H1 (cell line): ENCODE measurements at regions not wholly inside any gene's neighbourhood (a gene's known extent, or its start where the extent isn't known, plus 50 kb on each side); places are given as distances from the start of the nearest gene placed in this dataset.

Experiments
- BRCA1 ChIP-seq: IDR thresholded peaks from 2 replicates; pipeline ENCODE4 v1.6.1; 2012; ENCODE audit warnings: low read depth, low read length, improper control_type of control experiment
- CEBPB ChIP-seq: IDR thresholded peaks from 2 replicates; pipeline ENCODE4 v1.6.1; 2012; ENCODE audit warnings: low read depth, low read length
- CHD2 ChIP-seq: IDR thresholded peaks from 2 replicates; pipeline ENCODE4 v1.6.1; 2012; ENCODE audit warnings: low read length, improper control_type of control experiment
- CREB1 ChIP-seq: IDR thresholded peaks from 2 replicates; pipeline ENCODE4 v1.6.1; 2012; ENCODE audit warnings: inconsistent platforms
- CTCF ChIP-seq, 3 experiments: IDR thresholded peaks; 1 replicate in 2 of 3; 2 replicates in 1 of 3; pipeline versions ENCODE4 v1.5.1 to v1.6.1; 2011; ENCODE audit warnings: low read length in 3 of 3, mild to moderate bottlenecking in 3 of 3, inconsistent platforms in 2 of 3, low read depth in 1 of 3, moderate library complexity in 1 of 3; ENCODE audit not compliant: insufficient read depth in 1 of 3; ENCODE audit errors: control extremely low read depth in 1 of 3
- EP300 ChIP-seq, 2 experiments: IDR thresholded peaks; 1 replicate in 1 of 2; 2 replicates in 1 of 2; pipeline ENCODE4 v1.6.1; 2011 to 2012; ENCODE audit warnings: low read depth in 2 of 2, low read length in 2 of 2, mild to moderate bottlenecking in 2 of 2, borderline replicate concordance in 1 of 2, inconsistent platforms in 1 of 2, moderate library complexity in 1 of 2
- EZH2 ChIP-seq: fragments of 200-600 bp; sonication (generic); IDR thresholded peaks from 2 replicates; pipeline ENCODE4 v1.7.1; 2012; ENCODE audit warnings: low read depth, mild to moderate bottlenecking, moderate library complexity, low read length, inconsistent platforms; ENCODE audit not compliant: severe bottlenecking
- KDM4A ChIP-seq: IDR thresholded peaks from one replicate; pipeline ENCODE4 v1.7.1; 2012; ENCODE audit warnings: low read depth, mild to moderate bottlenecking, moderate library complexity, low read length, inconsistent platforms; ENCODE audit not compliant: severe bottlenecking
- NRF1 ChIP-seq: IDR thresholded peaks from 2 replicates; pipeline ENCODE4 v1.6.1; 2011; ENCODE audit warnings: mild to moderate bottlenecking, low read depth, low read length, improper control_type of control experiment
- POLR2AphosphoS5 ChIP-seq: IDR thresholded peaks from 2 replicates; pipeline ENCODE4 v1.6.1; 2011; ENCODE audit warnings: low read depth, low read length
- SAP30 ChIP-seq: fragments of 300-600 bp; sonication (generic); IDR thresholded peaks from 2 replicates; pipeline ENCODE4 v1.7.1; 2012; ENCODE audit warnings: low read length, moderate library complexity, mild to moderate bottlenecking, inconsistent platforms; ENCODE audit not compliant: insufficient read depth, insufficient replicate concordance
- SIN3A ChIP-seq, 2 experiments: IDR thresholded peaks in 1 of 2; conservative IDR thresholded peaks in 1 of 2; 2 replicates each; pipeline ENCODE4 v1.6.1; 2011 to 2012; ENCODE audit warnings: low read length in 2 of 2, improper control_type of control experiment in 1 of 2, low read depth in 1 of 2, mild to moderate bottlenecking in 1 of 2
- SRF ChIP-seq: IDR thresholded peaks from 2 replicates; pipeline ENCODE4 v1.6.1; 2011; ENCODE audit warnings: mild to moderate bottlenecking, low read depth, low read length, moderate library complexity
- TAF7 ChIP-seq: optimal IDR thresholded peaks from 2 replicates; pipeline ENCODE3; 2011; ENCODE audit warnings: low read depth, mild to moderate bottlenecking, inconsistent platforms, low read length, moderate library complexity, borderline replicate concordance
- YY1 ChIP-seq: IDR thresholded peaks from 2 replicates; pipeline ENCODE4 v1.6.1; 2011; ENCODE audit warnings: low read depth, mild to moderate bottlenecking, low read length
- ZNF274 ChIP-seq: IDR thresholded peaks from 2 replicates; pipeline ENCODE4 v1.7.0; 2012; ENCODE audit warnings: low read length, borderline replicate concordance; ENCODE audit errors: extremely low read depth
- TF ChIP-seq, protein P1 (sequence below): IDR thresholded peaks from 2 replicates; pipeline ENCODE4 v1.6.1; 2012; ENCODE audit warnings: low read length, inconsistent platforms

DNA sequence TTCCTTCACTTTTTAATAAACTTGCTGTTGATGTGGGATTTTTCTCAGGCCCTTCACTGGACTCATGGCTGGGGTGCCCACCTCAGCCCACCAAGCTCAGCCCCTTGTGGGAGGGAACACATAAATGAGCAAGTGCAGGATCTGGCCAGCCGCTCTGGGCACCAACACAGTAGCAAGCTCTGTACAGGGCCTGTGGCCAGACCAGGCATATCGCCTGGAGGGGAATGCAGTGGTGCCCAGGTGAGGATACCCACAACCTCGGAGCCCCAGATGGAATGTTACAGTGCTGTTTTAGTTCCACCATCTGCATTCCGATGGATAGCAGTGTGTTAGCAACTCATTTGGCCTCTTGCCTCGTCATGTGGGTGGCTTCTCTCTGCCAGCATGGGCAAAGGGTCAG lies 234.6 kb downstream of the PPP1R3A start (continued):
- no peak for TF ChIP-seq ZNF274
- TF ChIP-seq BRCA1: no peak
- TF ChIP-seq CTCF (IDR thresholded peaks at IDR 0.05; ENCODE audit: control extremely low read depth in 1 of 3, insufficient read depth in 1 of 3, low read depth in 1 of 3, low read length in 3 of 3): no peak
- no peak for TF ChIP-seq NRF1
- TF ChIP-seq CHD2: no peak
- no peak for TF ChIP-seq POLR2AphosphoS5
- no peak for TF ChIP-seq EP300 (IDR thresholded peaks at IDR 0.05; ENCODE audit: borderline replicate concordance in 1 of 2, low read depth in 2 of 2, low read length in 2 of 2)
- no peak for TF ChIP-seq CREB1
- TF ChIP-seq CEBPB: no peak
- no peak for TF ChIP-seq YY1
- no peak for TF ChIP-seq EZH2
- no peak for TF ChIP-seq SAP30
- no peak for TF ChIP-seq TAF7
- no peak for TF ChIP-seq SRF
- TF ChIP-seq SIN3A (conservative IDR thresholded peaks at IDR 0.05 in 1 of 2, IDR thresholded peaks at IDR 0.05 in 1 of 2; ENCODE audit: low read depth in 1 of 2, low read length in 2 of 2): no peak
- TF ChIP-seq, protein P1, sequence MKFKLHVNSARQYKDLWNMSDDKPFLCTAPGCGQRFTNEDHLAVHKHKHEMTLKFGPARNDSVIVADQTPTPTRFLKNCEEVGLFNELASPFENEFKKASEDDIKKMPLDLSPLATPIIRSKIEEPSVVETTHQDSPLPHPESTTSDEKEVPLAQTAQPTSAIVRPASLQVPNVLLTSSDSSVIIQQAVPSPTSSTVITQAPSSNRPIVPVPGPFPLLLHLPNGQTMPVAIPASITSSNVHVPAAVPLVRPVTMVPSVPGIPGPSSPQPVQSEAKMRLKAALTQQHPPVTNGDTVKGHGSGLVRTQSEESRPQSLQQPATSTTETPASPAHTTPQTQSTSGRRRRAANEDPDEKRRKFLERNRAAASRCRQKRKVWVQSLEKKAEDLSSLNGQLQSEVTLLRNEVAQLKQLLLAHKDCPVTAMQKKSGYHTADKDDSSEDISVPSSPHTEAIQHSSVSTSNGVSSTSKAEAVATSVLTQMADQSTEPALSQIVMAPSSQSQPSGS: no peak
- no peak for TF ChIP-seq KDM4A
